ENCODE measurements at regions not wholly inside any gene's neighbourhood (a gene's known extent, or its start where the extent isn't known, plus 50 kb on each side); places are given as distances from the start of the nearest gene placed in this dataset.

- no peak for DNase-seq (ENCODE audit: extremely low read depth, low read depth)
- no peak for TF ChIP-seq CTCF (IDR thresholded peaks at IDR 0.05; ENCODE audit: low read depth, low read length, missing control alignments)
- H3K4me3 ChIP-seq (replicated peaks; ENCODE audit: low read depth, low read length), result no peak overlapping the region
Measured at GRCh38 chr10:129361676-129362376, 105.2 kb upstream of the MGMT start.

GRCh38 chr10:129364949-129365348 is 102.1 kb upstream of the MGMT start:
- TF ChIP-seq CTCF (IDR thresholded peaks at IDR 0.05; ENCODE audit: low read depth, low read length, missing control alignments), result no peak
- no peak for DNase-seq (ENCODE audit: extremely low read depth, low read depth)
- H3K4me3 ChIP-seq (replicated peaks; ENCODE audit: low read depth, low read length), result no peak overlapping the region

GRCh38 chr10:129365767-129366402 is 101.2 kb upstream of the MGMT start:
- H3K4me3 ChIP-seq (replicated peaks; ENCODE audit: low read depth, low read length), result no peak overlapping the region
- no peak for DNase-seq (ENCODE audit: extremely low read depth, low read depth)
- TF ChIP-seq CTCF (IDR thresholded peaks at IDR 0.05; ENCODE audit: low read depth, low read length, missing control alignments), result no peak

GRCh38 chr10:129366450-129366849 is 100.6 kb upstream of the MGMT start:
- DNase-seq (ENCODE audit: extremely low read depth, low read depth), result no peak
- H3K4me3 ChIP-seq (replicated peaks; ENCODE audit: low read depth, low read length), result no peak overlapping the region
- TF ChIP-seq CTCF (IDR thresholded peaks at IDR 0.05; ENCODE audit: low read depth, low read length, missing control alignments), result no peak

- TF ChIP-seq CTCF (IDR thresholded peaks at IDR 0.05; ENCODE audit: low read depth, low read length, missing control alignments), result no peak
- H3K4me3 ChIP-seq (replicated peaks; ENCODE audit: low read depth, low read length), result no peak overlapping the region
- no peak for DNase-seq (ENCODE audit: extremely low read depth, low read depth)
Measured at GRCh38 chr10:129369566-129369965, 97.5 kb upstream of the MGMT start.

GRCh38 chr10:129371541-129371940 is 95.5 kb upstream of the MGMT start:
- DNase-seq (ENCODE audit: extremely low read depth, low read depth), result no peak
- TF ChIP-seq CTCF (IDR thresholded peaks at IDR 0.05; ENCODE audit: low read depth, low read length, missing control alignments), result no peak
- no peak overlapping the region for H3K4me3 ChIP-seq (replicated peaks; ENCODE audit: low read depth, low read length)

All from HFF-Myc (cell line).